IPS-20b (cell line): ENCODE measurements at regions not wholly inside any gene's neighbourhood (a gene's known extent, or its start where the extent isn't known, plus 50 kb on each side); places are given as distances from the start of the nearest gene placed in this dataset.

Experiments used
- H3K27ac ChIP-seq: one replicate; pipeline ENCODE4 v1.5.1; 2013; ENCODE audit warnings: low read length
- H3K27me3 ChIP-seq: 2 replicates; pipeline ENCODE4 v1.6.1; 2013; ENCODE audit warnings: mild to moderate bottlenecking, low read length, inconsistent platforms; ENCODE audit not compliant: insufficient read depth
- H3K36me3 ChIP-seq: 2 replicates; pipeline ENCODE4 v1.6.1; 2013; ENCODE audit warnings: low read depth, mild to moderate bottlenecking, inconsistent platforms, low read length, moderate library complexity; ENCODE audit not compliant: insufficient read depth
- H3K4me1 ChIP-seq: 2 replicates; pipeline ENCODE4 v1.6.1; 2013; ENCODE audit warnings: mild to moderate bottlenecking, control low read depth, inconsistent platforms, low read length, moderate library complexity; ENCODE audit not compliant: insufficient read depth
- H3K4me3 ChIP-seq: 2 replicates; pipeline ENCODE4 v1.5.1; 2013; ENCODE audit warnings: mild to moderate bottlenecking, low read length, inconsistent platforms
- H3K9ac ChIP-seq: 2 replicates; pipeline ENCODE4 v1.6.1; 2013; ENCODE audit warnings: low read depth, mild to moderate bottlenecking, inconsistent platforms, low read length, moderate library complexity
- H3K9me3 ChIP-seq: 2 replicates; pipeline ENCODE4 v1.6.1; 2013; ENCODE audit warnings: mild to moderate bottlenecking, low read depth, low read length, inconsistent platforms; ENCODE audit not compliant: insufficient read depth

DNA sequence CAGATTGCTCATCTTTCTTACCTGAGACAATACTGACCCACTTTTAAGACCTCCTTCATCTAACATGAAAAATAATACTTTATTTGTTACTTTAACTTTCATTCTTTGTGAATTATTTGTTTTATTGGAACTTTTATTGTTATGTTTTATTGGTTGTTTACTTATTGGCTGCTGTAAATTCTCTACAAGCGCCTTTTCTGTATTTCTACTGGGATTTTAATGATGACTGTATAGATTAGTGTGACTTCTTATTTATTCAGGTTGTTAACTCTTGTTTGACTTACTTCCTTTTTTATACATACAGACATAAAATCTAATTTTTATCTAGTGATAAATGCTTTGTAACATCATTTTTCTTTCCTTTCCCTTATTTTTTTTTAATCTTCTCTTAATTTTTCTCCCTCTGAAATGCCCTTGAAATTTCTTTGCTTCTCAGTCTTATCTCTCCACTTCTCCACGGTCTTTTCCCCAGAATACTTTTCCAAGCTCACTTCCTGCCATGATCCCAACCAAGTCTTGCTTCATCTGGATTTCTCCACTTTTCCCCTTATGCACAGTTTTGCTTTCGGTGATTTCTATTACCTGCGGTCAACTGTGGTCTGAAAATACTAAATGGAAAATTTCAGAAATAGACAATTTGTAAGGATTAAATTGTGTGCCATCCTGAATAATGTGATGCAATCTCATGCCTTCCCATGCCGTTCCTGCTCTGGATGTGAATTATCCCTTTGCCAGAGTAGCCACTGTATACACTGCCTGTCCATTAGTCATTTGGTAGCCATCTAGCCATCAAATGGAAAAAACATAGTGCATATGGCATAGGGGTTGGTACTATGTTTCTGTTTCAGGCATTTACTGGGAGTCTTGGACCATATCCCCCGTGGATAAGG, 265.9 kb downstream of the PRL start:
- Histone ChIP-seq H3K27me3 (no peaks in the 10 kb centered on the region), H3K9ac (no peak overlapping the region), H3K4me3 (no peak overlapping the region), H3K9me3 (no peaks in the 10 kb centered on the region), H3K4me1 (peaks cover 33% of the 10 kb centered on the region), H3K36me3 (peaks cover 12% of the 10 kb centered on the region; the same call in 1 of the 2 replicates), H3K27ac (no peak overlapping the region)

DNA sequence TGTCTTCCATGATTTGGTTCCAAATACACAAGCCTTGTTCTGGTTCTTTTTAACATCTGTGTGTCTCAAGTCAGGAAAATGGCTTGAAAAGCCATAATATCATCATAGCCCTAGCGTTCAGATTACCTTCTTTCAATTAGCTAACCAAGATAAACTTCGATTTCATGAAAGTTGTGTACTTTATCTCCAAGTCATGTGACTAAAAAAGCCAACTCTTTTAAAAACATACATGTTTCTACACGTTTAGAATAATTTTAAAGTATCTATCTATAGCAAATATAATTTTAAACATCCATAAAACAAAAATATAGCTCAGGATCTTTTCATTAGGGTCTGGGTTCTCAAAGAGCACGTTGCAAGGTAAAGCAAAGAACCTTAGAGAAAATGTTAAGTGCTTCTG, 261.1 kb downstream of the PRL start:
- Histone ChIP-seq H3K9ac (no peak overlapping the region), H3K36me3 (peaks cover 8% of the 10 kb centered on the region; the same call in 1 of the 2 replicates), H3K9me3 (peaks cover 10% of the 10 kb centered on the region), H3K4me1 (peaks cover 23% of the 10 kb centered on the region), H3K27me3 (no peaks in the 10 kb centered on the region), H3K4me3 (no peak overlapping the region), H3K27ac (peak overlapping the region; percentile 39)

DNA sequence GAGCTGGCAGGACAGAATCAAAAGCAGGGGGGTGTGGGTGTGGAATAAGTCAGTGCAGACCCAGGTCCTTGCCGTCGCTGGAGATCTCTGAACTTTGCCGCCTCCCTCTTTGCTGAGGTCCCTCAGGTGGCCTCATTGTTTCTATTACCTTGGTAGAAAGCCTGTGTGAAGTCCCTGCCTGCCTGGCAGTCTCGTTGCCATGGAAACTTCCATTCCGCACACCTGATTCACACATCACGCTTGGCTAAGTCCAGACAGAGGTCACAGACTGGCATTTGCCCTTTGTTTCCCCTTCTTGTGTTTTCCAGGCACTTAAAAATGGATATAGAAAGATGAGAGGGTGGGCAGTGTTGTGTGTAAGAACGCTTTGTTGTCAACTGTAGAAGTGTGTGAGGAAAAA, 260.6 kb downstream of the PRL start:
- no peak overlapping the region for H3K4me3 ChIP-seq
- H3K9me3 ChIP-seq, result peaks cover 12% of the 10 kb centered on the region
- H3K27me3 ChIP-seq, result no peaks in the 10 kb centered on the region
- no peak overlapping the region for H3K27ac ChIP-seq
- H3K36me3 ChIP-seq, result peaks cover 8% of the 10 kb centered on the region; the same call in 1 of the 2 replicates
- H3K4me1 ChIP-seq, result peaks cover 23% of the 10 kb centered on the region
- H3K9ac ChIP-seq, result no peak overlapping the region

DNA sequence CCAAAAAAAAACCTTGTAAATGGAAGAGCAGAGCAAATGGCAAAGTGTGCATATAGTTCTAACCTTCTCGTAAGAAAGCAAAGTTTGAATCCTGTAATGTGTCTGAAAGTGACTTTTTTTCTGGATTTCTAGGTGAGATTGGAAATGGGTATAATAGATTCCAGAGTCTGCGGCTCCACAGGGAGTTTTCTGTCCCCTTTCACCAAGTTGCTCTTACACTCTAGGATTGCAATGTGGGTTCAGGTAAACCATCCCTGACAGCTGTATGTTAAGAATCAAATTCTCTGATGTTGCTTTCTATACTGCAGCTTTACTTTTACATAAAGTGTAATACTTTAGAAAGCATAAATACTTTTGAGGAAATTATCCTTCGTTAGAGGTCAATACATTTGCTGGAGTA, 260.1 kb downstream of the PRL start:
- no peak overlapping the region for H3K9ac ChIP-seq
- H3K9me3 ChIP-seq, result peaks cover 12% of the 10 kb centered on the region
- peaks cover 5% of the 10 kb centered on the region; the same call in 1 of the 2 replicates for H3K36me3 ChIP-seq
- no peak overlapping the region for H3K4me3 ChIP-seq
- no peak overlapping the region for H3K27ac ChIP-seq
- H3K27me3 ChIP-seq, result no peaks in the 10 kb centered on the region
- H3K4me1 ChIP-seq, result peaks cover 23% of the 10 kb centered on the region

DNA sequence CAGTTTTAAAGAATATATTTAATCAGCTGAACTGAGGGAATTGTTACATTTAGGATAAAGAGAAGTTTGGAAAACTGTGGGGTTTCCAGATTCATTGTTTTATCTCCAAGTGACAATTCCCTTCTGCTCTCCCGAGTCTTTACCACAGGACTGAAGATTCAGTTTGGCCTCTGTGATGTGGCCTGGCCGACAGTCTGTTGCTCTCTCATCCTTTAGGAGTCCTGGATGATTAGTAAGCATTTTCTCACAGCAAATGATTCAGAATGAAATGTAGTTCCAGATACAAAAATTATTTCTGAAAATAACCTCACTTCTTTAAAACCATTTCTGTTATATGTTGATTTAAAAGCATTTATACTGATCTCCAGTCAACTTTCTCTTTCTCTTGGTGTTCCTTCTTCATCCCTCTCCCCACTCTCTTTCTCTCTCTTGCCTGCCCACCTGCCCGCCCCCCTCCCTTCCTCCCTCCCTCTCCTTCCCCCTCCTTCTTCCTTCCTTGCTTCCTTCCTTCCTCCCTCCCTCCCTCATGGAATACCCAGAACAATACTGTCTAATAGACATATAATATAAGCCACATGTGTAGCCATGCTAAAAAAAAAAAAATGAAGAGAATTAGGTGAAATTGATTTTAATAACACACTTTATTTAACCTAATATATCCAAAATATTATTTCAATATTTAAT, 254.9 kb downstream of the PRL start:
- Histone ChIP-seq H3K36me3 (peaks cover 10% of the 10 kb centered on the region; the same call in 1 of the 2 replicates), H3K27ac (no peak overlapping the region), H3K9ac (no peak overlapping the region), H3K4me1 (peaks cover 7% of the 10 kb centered on the region; the same call in 1 of the 2 replicates), H3K9me3 (peaks cover 12% of the 10 kb centered on the region), H3K4me3 (no peak overlapping the region), H3K27me3 (no peaks in the 10 kb centered on the region)

DNA sequence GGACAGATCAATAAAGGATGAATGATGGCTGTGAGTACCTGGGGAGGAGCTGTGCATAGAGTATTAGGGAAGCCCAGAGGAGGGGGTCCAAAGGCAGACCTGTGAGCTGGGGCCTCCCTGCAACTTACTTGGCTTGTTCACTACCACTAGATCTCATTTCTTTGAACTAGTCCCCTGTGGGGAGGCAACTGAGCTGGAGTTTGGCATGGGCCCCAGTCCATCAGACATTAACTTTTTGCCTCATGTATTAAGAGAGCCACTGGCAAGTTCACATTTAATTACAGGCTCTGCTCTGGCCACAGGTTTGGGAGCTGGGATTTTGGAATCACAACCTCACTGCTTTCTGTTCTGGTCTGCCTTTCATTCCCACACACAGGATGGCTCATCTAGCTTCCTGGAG, 254.1 kb downstream of the PRL start:
- H3K9ac ChIP-seq, result no peak overlapping the region
- H3K27me3 ChIP-seq, result no peaks in the 10 kb centered on the region
- no peak overlapping the region for H3K27ac ChIP-seq

DNA sequence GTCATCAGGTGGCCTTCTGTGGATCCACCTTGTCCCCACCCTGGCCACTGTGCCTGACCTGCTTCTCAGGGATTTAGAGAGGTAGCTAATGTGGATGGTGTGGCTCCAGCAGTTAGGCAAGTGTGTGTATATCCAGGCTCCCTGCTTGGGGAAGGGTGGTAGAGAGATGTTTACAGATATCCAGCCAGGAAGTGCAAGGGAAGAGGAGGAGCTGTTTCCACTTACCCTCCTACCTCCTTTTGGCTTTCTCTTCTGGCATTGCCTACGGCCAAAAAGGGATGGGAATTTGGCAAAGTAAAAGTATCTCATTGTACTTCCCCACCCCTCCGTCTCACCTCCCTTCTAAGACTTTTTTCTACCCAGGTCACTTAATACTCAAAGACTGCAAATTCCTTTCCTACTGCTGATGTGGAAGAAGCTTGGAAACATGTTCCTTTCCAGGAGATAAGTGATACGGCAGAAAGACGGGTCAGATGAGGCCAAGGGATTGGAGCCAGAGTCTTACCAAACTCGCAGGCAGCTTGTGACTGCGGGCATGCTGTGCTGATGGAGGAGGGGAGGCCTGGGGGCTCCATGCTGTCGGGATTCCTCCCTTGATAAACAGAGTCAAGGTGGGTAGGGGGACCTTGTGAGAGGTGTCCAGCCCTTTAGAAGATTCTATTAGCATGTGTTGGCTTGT, 253.4 kb downstream of the PRL start:
- Histone ChIP-seq H3K27ac (peak overlapping the region; percentile 25), H3K27me3 (no peaks in the 10 kb centered on the region), H3K9ac (no peak overlapping the region), H3K4me1 (peaks cover 6% of the 10 kb centered on the region; the same call in 1 of the 2 replicates), H3K4me3 (no peak overlapping the region), H3K9me3 (peaks cover 12% of the 10 kb centered on the region), H3K36me3 (peaks cover 10% of the 10 kb centered on the region; the same call in 1 of the 2 replicates)

More for the DNA sequence above, 254.1 kb downstream of the PRL start:
- Histone ChIP-seq H3K36me3 (peaks cover 10% of the 10 kb centered on the region; the same call in 1 of the 2 replicates), H3K9me3 (peaks cover 12% of the 10 kb centered on the region), H3K4me3 (no peak overlapping the region), H3K4me1 (peaks cover 6% of the 10 kb centered on the region; the same call in 1 of the 2 replicates)

GRCh38 chr6:22045261-22045912, 251.4 kb downstream of the PRL start:
- Histone ChIP-seq H3K27ac (no peak overlapping the region), H3K9me3 (peaks cover 5% of the 10 kb centered on the region), H3K27me3 (no peaks in the 10 kb centered on the region), H3K36me3 (0 out of 2 replicates have a peak, but pooled peaks cover 5% of the 10 kb centered on the region), H3K9ac (no peak overlapping the region), H3K4me3 (no peak overlapping the region), H3K4me1 (peaks cover 6% of the 10 kb centered on the region; the same call in 1 of the 2 replicates)

DNA sequence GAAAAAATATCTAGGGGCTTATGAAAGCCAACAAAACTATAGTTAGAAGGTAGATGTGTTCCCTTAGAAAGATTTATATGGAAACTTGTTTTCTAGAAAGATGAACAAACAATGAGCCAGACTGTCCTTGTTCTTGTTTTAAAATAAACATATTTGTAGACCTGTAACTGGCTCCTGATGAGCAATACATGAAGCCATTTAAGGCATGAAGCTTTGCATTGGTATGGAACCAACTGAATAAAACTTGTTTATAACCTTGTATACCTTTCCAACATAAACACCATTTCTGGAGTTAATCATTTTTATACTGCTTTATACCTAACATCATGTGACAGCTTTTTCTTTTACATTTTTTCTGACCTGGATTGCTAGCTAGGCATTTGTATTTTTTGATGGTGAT, 247.8 kb downstream of the PRL start:
- H3K9me3 ChIP-seq, result no peaks in the 10 kb centered on the region
- no peak overlapping the region for H3K4me3 ChIP-seq
- H3K36me3 ChIP-seq, result peaks cover 5% of the 10 kb centered on the region; the same call in 1 of the 2 replicates
- H3K27ac ChIP-seq, result no peak overlapping the region
- H3K9ac ChIP-seq, result no peak overlapping the region
- no peaks in the 10 kb centered on the region for H3K27me3 ChIP-seq
- H3K4me1 ChIP-seq, result no peaks in the 10 kb centered on the region

- Histone ChIP-seq H3K27me3 (no peaks in the 10 kb centered on the region), H3K27ac (no peak overlapping the region), H3K4me3 (no peak overlapping the region)
Observed at GRCh38 chr6:22053391-22053997, 243.3 kb downstream of the PRL start.

More at GRCh38 chr6:22053391-22053997, 243.3 kb downstream of the PRL start:
- peaks cover 27% of the 10 kb centered on the region for H3K36me3 ChIP-seq
- no peaks in the 10 kb centered on the region; the same call in 1 of the 2 replicates for H3K4me1 ChIP-seq
- peaks cover 3% of the 10 kb centered on the region; the same call in 1 of the 2 replicates for H3K9me3 ChIP-seq
- no peak overlapping the region for H3K9ac ChIP-seq
